PC-3 (cell line): ENCODE measurements at regions not wholly inside any gene's neighbourhood (a gene's known extent, or its start where the extent isn't known, plus 50 kb on each side); places are given as distances from the start of the nearest gene placed in this dataset.

Source experiments
- ATAC-seq: fragments of 200-7000 bp; cut with Tn5 transposase; 2 replicates; pipeline ENCODE4 v1.9.1; 2020; ENCODE audit warnings: mild to moderate bottlenecking, moderate library complexity
- BruUV-seq: library from RNA; stranded (reverse); fragments of 400-500 nt; replicated peaks from 2 replicates; lab custom pipeline; 2021; lab: Mats Ljungman, UMichigan
- CTCF ChIA-PET: fragments of 300-600 bp; sonication (Branson Sonifier 250); formaldehyde crosslinking; loops from one replicate; lab custom pipeline; 2022; ENCODE audit warnings: antibody characterized with exemption; lab: Charles Lee
- POLR2A ChIA-PET: fragments of 300-600 bp; sonication (Branson Sonifier 250); formaldehyde crosslinking; loops from one replicate; lab custom pipeline; 2022; ENCODE audit warnings: antibody characterized with exemption; ENCODE audit not compliant: unreplicated experiment; lab: Charles Lee
- DNase-seq: peaks from one replicate; pipeline ENCODE4 v3.0.0-alpha.2; 2015
- H2AFZ ChIP-seq: fragments of 300-600 bp; sonication (generic); 2 replicates; pipeline ENCODE4 v1.6.0; 2016; ENCODE audit warnings: antibody characterized with exemption, low read length
- H3F3A ChIP-seq: fragments of 300-600 bp; sonication (generic); one replicate; pipeline ENCODE4 v1.6.0; 2017; ENCODE audit warnings: antibody characterized with exemption, low read length, control low read depth, mild to moderate bottlenecking; ENCODE audit not compliant: unreplicated experiment
- H3K27ac ChIP-seq: fragments of 300-600 bp; sonication (generic); 2 replicates; pipeline ENCODE4 v1.5.1; 2016; ENCODE audit warnings: mild to moderate bottlenecking, low read length
- H3K27me3 ChIP-seq: fragments of 300-600 bp; sonication (generic); 2 replicates; pipeline ENCODE4 v1.6.1; 2016; ENCODE audit warnings: low read length, mixed read lengths
- H3K36me3 ChIP-seq: fragments of 300-600 bp; sonication (generic); 2 replicates; pipeline ENCODE4 v1.6.1; 2016; ENCODE audit warnings: low read depth, mixed run types, low read length, mixed read lengths
- H3K4me1 ChIP-seq: fragments of 300-600 bp; sonication (generic); 2 replicates; pipeline ENCODE4 v1.5.1; 2016; ENCODE audit warnings: low read length; ENCODE audit not compliant: insufficient read depth
- H3K4me2 ChIP-seq: fragments of 300-600 bp; sonication (generic); 2 replicates; pipeline ENCODE4 v1.6.0; 2016; ENCODE audit warnings: low read length
- H3K4me3 ChIP-seq: fragments of 300-600 bp; sonication (generic); 2 replicates; pipeline ENCODE4 v1.5.1; 2016; ENCODE audit warnings: mild to moderate bottlenecking, low read length, mixed read lengths
- H3K79me2 ChIP-seq: fragments of 300-600 bp; sonication (generic); 2 replicates; pipeline ENCODE4 v1.6.1; 2017; ENCODE audit warnings: low read length, mixed read lengths
- H3K9ac ChIP-seq: fragments of 300-600 bp; sonication (generic); 2 replicates; pipeline ENCODE4 v1.6.0; 2016; ENCODE audit warnings: mild to moderate bottlenecking, low read length
- H3K9me2 ChIP-seq: fragments of 300-600 bp; sonication (generic); replicated peaks from 2 replicates; pipeline ENCODE4 v1.6.1; 2016; ENCODE audit warnings: mixed run types, low read length, mixed read lengths
- H3K9me3 ChIP-seq: fragments of 300-600 bp; sonication (generic); 2 replicates; pipeline ENCODE4 v1.6.1; 2016; ENCODE audit warnings: low read length, mixed read lengths
- H4K20me1 ChIP-seq: fragments of 300-600 bp; sonication (generic); 2 replicates; pipeline ENCODE4 v1.6.1; 2016; ENCODE audit warnings: low read length, mixed read lengths
- EZH2 ChIP-seq: fragments of 300-600 bp; sonication (generic); IDR thresholded peaks from one replicate; pipeline ENCODE4 v1.6.1; 2017; ENCODE audit warnings: antibody characterized with exemption, mild to moderate bottlenecking, low read length; ENCODE audit not compliant: unreplicated experiment
- EZH2phosphoT487 ChIP-seq: fragments of 300-600 bp; sonication (generic); IDR thresholded peaks from 2 replicates; pipeline ENCODE4 v1.6.1; 2018; ENCODE audit warnings: mild to moderate bottlenecking, antibody characterized with exemption, low read length, borderline replicate concordance
- intact Hi-C: fragments of 100-400 bp; cut with micrococcal nuclease; formaldehyde crosslinking; loops from 2 replicates; pipeline ENCODE4 v1.9.0; 2023
- TF ChIP-seq, protein P1 (sequence below): fragments of 300-600 bp; sonication (generic); conservative IDR thresholded peaks from 2 replicates; pipeline ENCODE4 v1.5.1; 2017; ENCODE audit warnings: antibody characterized with exemption, low read depth, mild to moderate bottlenecking, low read length

DNA sequence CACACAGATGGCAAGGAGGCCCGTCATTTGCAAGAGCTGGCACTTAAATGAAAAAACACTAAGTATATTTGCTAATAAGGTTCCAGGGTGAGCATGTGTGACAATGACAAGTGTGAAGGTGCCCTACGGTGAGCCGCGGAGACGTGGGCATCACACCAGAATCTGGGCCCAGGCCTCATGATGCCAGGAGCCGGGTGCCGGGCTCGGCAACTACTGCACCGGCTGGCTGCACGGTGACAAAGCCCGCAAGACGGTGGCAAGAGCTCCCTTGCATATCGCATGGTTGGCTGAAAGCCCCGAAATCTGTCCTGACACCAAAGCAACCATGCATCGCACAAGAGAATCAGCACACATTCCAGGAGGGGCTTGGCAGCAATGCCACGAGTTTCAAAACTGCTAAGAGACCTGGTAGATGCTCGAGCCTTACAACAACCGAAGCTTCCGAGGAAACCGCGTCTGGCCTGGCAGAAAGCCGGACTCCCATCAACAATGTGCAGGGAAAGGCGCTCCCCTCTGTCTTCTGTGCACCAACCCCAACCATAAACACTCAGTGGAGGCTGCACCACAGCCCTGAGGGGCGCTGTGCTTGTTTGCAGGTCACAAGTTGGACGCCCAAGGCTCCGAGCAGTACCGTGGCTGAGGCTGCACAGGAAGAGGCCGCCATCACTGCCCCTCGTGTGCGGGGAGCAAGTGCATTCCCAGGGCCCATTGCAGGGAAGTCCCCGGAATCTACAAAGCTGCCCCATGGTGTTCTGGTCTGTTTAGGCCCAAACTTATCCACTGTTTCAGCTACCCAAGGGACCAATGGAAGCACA, 339.7 kb downstream of the CTTN start:
- Histone ChIP-seq H3K9me3 (no peaks in the 10 kb centered on the region), H2AFZ (no peak overlapping the region), H3F3A (no peaks in the 10 kb centered on the region), H3K9me2 (no peaks in the 10 kb centered on the region), H3K27me3 (no peaks in the 10 kb centered on the region), H3K36me3 (no peaks in the 10 kb centered on the region), H3K4me2 (no peak overlapping the region), H3K4me3 (no peak overlapping the region), H3K9ac (no peak overlapping the region), H3K4me1 (no peaks in the 10 kb centered on the region), H3K27ac (no peak overlapping the region), H3K79me2 (no peaks in the 10 kb centered on the region), H4K20me1 (no peaks in the 10 kb centered on the region)
- intact Hi-C loops, result no loop called here
- TF ChIP-seq EZH2phosphoT487, result no peak
- no peak for TF ChIP-seq EZH2
- TF ChIP-seq, protein P1, sequence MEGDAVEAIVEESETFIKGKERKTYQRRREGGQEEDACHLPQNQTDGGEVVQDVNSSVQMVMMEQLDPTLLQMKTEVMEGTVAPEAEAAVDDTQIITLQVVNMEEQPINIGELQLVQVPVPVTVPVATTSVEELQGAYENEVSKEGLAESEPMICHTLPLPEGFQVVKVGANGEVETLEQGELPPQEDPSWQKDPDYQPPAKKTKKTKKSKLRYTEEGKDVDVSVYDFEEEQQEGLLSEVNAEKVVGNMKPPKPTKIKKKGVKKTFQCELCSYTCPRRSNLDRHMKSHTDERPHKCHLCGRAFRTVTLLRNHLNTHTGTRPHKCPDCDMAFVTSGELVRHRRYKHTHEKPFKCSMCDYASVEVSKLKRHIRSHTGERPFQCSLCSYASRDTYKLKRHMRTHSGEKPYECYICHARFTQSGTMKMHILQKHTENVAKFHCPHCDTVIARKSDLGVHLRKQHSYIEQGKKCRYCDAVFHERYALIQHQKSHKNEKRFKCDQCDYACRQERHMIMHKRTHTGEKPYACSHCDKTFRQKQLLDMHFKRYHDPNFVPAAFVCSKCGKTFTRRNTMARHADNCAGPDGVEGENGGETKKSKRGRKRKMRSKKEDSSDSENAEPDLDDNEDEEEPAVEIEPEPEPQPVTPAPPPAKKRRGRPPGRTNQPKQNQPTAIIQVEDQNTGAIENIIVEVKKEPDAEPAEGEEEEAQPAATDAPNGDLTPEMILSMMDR, result no peak
- ATAC-seq (no peak), DNase-seq (no peak)
- no TSS peak for BruUV-seq
- POLR2A ChIA-PET, result no interaction called here
- CTCF ChIA-PET, result no interaction called here

DNA sequence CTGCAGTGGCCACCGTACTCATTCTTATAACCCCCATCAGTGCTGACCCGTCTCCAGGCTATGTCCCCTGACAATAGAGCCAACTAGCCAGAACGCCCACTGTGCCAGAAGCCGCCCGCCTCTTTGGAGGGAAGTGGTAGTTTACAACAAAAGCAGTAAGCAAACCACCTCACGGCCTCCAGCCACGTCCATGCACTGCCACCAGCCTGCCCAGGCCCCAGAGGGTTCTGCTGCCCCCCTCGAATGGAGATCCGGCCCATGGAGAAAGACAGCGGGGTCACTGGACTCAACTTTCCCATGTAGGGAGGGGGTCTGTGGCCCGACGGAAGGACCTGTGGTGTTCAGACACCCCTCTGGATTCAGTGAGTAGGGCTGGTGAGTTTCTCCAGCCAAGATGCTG, 340.3 kb downstream of the CTTN start:
- H3K4me2 ChIP-seq, result no peak overlapping the region
- H3K4me3 ChIP-seq, result no peak overlapping the region
- no TSS peak for BruUV-seq
- no peaks in the 10 kb centered on the region for H4K20me1 ChIP-seq
- CTCF ChIA-PET, result no interaction called here
- H2AFZ ChIP-seq, result no peak overlapping the region
- H3F3A ChIP-seq, result no peaks in the 10 kb centered on the region
- intact Hi-C loops, result no loop called here
- no peaks in the 10 kb centered on the region for H3K79me2 ChIP-seq
- H3K9ac ChIP-seq, result no peak overlapping the region
- POLR2A ChIA-PET, result no interaction called here
- ATAC-seq (no peak), DNase-seq (no peak)
- TF ChIP-seq EZH2, result no peak
- TF ChIP-seq EZH2phosphoT487, result no peak
- TF ChIP-seq, protein P1, result no peak
- H3K9me2 ChIP-seq, result no peaks in the 10 kb centered on the region
- no peaks in the 10 kb centered on the region for H3K4me1 ChIP-seq
- H3K27me3 ChIP-seq, result no peaks in the 10 kb centered on the region
- H3K27ac ChIP-seq, result no peak overlapping the region
- H3K9me3 ChIP-seq, result no peaks in the 10 kb centered on the region
- H3K36me3 ChIP-seq, result no peaks in the 10 kb centered on the region

DNA sequence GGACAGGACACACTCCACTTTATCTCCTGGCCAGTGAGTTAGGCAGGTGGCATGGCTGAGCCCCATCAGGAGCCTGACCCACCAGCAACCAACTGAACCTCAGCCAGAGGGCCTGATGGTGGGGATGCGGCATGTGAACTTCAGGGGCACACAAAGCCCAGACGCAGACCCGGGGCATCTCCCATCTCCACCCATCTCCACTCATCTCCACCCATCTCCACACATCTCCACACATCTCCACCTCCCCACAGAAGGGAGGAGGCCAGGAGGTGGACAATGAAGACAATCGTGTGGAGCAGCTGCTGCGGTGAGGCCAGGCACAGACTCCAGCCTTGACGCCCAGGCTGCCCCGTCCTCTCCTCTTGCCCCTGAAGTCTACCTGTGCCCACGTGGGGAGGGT, 340.8 kb downstream of the CTTN start:
- CTCF ChIA-PET, result no interaction called here
- no peak for ATAC-seq

More for the DNA sequence above, 340.8 kb downstream of the CTTN start:
- no peak overlapping the region for H2AFZ ChIP-seq
- POLR2A ChIA-PET, result no interaction called here
- H3K4me1 ChIP-seq, result no peaks in the 10 kb centered on the region
- no TSS peak for BruUV-seq
- no peak overlapping the region for H3K4me2 ChIP-seq
- H3K9ac ChIP-seq, result no peak overlapping the region
- no peaks in the 10 kb centered on the region for H3K27me3 ChIP-seq
- intact Hi-C loops, result no loop called here
- H4K20me1 ChIP-seq, result no peaks in the 10 kb centered on the region
- no peaks in the 10 kb centered on the region for H3F3A ChIP-seq
- H3K36me3 ChIP-seq, result no peaks in the 10 kb centered on the region
- no peak overlapping the region for H3K4me3 ChIP-seq
- H3K9me3 ChIP-seq, result no peaks in the 10 kb centered on the region
- H3K27ac ChIP-seq, result no peak overlapping the region
- TF ChIP-seq EZH2 (no peak), EZH2phosphoT487 (no peak)
- TF ChIP-seq, protein P1, result no peak
- no peak for DNase-seq
- H3K79me2 ChIP-seq, result no peaks in the 10 kb centered on the region
- H3K9me2 ChIP-seq, result no peaks in the 10 kb centered on the region
